ENCODE measurements at regions not wholly inside any gene's neighbourhood (a gene's known extent, or its start where the extent isn't known, plus 50 kb on each side); places are given as distances from the start of the nearest gene placed in this dataset.
"Not testable (repeated sequence)": the region's sequence is repeated elsewhere in the genome, so short reads cannot be mapped to it uniquely, and the experiment has no call there.

GRCh38 chr17:71869841-71870545 is 250.8 kb upstream of the SOX9 start:
- DNase-seq (ENCODE audit: low spot score) = no peak
- intact Hi-C loops (cut with DNase I) = no loop called here

- DNase-seq (ENCODE audit: low spot score) = no peak
- intact Hi-C loops (cut with DNase I) = no loop called here
Measured at GRCh38 chr17:71870546-71870862, 250.3 kb upstream of the SOX9 start.

GRCh38 chr17:71872843-71873485 is 247.9 kb upstream of the SOX9 start:
- DNase-seq (ENCODE audit: low spot score) = no peak
- intact Hi-C loops (cut with DNase I) = no loop called here

- intact Hi-C loops (cut with DNase I); DNase-seq (ENCODE audit: low spot score): not testable (repeated sequence)
Measured at GRCh38 chr17:71874773-71875172, 246.0 kb upstream of the SOX9 start.

- intact Hi-C loops (cut with DNase I) = no loop called here
- no peak for DNase-seq (ENCODE audit: low spot score)
Measured at GRCh38 chr17:71878271-71878670, 242.5 kb upstream of the SOX9 start.

- intact Hi-C loops (cut with DNase I) = no loop called here
Measured at GRCh38 chr17:71878998-71879397, 241.8 kb upstream of the SOX9 start.

GRCh38 chr17:71881041-71881440 is 239.8 kb upstream of the SOX9 start:
- intact Hi-C loops (cut with DNase I) = no loop called here
- DNase-seq (ENCODE audit: low spot score) = no peak

More at GRCh38 chr17:71878998-71879397, 241.8 kb upstream of the SOX9 start:
- DNase-seq (ENCODE audit: low spot score) = no peak

GRCh38 chr17:71881581-71881980 is 239.2 kb upstream of the SOX9 start:
- no peak for DNase-seq (ENCODE audit: low spot score)
- intact Hi-C loops (cut with DNase I) = no loop called here

- DNase-seq (ENCODE audit: low spot score) = no peak
- intact Hi-C loops (cut with DNase I) = no loop called here
Measured at GRCh38 chr17:71883258-71883657, 237.6 kb upstream of the SOX9 start.

- DNase-seq (ENCODE audit: low spot score) = no peak
- intact Hi-C loops (cut with DNase I) = no loop called here
Measured at GRCh38 chr17:71883845-71884244, 237.0 kb upstream of the SOX9 start.

- intact Hi-C loops (cut with DNase I) = no loop called here
- no peak for DNase-seq (ENCODE audit: low spot score)
Measured at GRCh38 chr17:71885662-71886061, 235.2 kb upstream of the SOX9 start.

- DNase-seq (ENCODE audit: low spot score) = no peak
- intact Hi-C loops (cut with DNase I) = no loop called here
Measured at GRCh38 chr17:71899317-71899716, 221.5 kb upstream of the SOX9 start.

- DNase-seq (ENCODE audit: low spot score) = no peak
- intact Hi-C loops (cut with DNase I) = loop anchor here (5.0 kb wide), 1 partner anchor 82 kb away; no protein-coding TSS in a partner anchor
Measured at GRCh38 chr17:71900621-71901229, 220.1 kb upstream of the SOX9 start.

- intact Hi-C loops (cut with DNase I) = loop anchor here (5.0 kb wide), 1 partner anchor 79 kb away; no protein-coding TSS in a partner anchor
- no peak for DNase-seq (ENCODE audit: low spot score)
Measured at GRCh38 chr17:71902894-71903506, 217.8 kb upstream of the SOX9 start.

- no peak for DNase-seq (ENCODE audit: low spot score)
- intact Hi-C loops (cut with DNase I) = no loop called here
Measured at GRCh38 chr17:71905376-71906031, 215.3 kb upstream of the SOX9 start.

GRCh38 chr17:71909155-71909554 is 211.7 kb upstream of the SOX9 start:
- intact Hi-C loops (cut with DNase I) = no loop called here
- no peak for DNase-seq (ENCODE audit: low spot score)

GRCh38 chr17:71910002-71910401 is 210.8 kb upstream of the SOX9 start:
- no peak for DNase-seq (ENCODE audit: low spot score)
- intact Hi-C loops (cut with DNase I) = no loop called here

GRCh38 chr17:71914042-71914441 is 206.8 kb upstream of the SOX9 start:
- intact Hi-C loops (cut with DNase I) = no loop called here
- DNase-seq (ENCODE audit: low spot score) = no peak

- intact Hi-C loops (cut with DNase I) = no loop called here
Measured at GRCh38 chr17:71914812-71915211, 206.0 kb upstream of the SOX9 start.

GRCh38 chr17:71917715-71918114 is 203.1 kb upstream of the SOX9 start:
- intact Hi-C loops (cut with DNase I) = no loop called here
- no peak for DNase-seq (ENCODE audit: low spot score)

More at GRCh38 chr17:71914812-71915211, 206.0 kb upstream of the SOX9 start:
- no peak for DNase-seq (ENCODE audit: low spot score)
